Right lobe of liver (tissue), 6 donors: ENCODE measurements at regions not wholly inside any gene's neighbourhood (a gene's known extent, or its start where the extent isn't known, plus 50 kb on each side); places are given as distances from the start of the nearest gene placed in this dataset.

Experiments
- ATAC-seq, 4 donors: fragments of 200-7000 bp; cut with Tn5 transposase; one replicate each; pipeline ENCODE4 v1.9.1; 2020; ENCODE audit warnings: mild to moderate bottlenecking in 4 of 4, moderate library complexity in 4 of 4
- DNase-seq, 3 donors: peaks; one replicate each; pipeline ENCODE4 v3.0.0-alpha.2; 2020
- H3K27ac ChIP-seq, 3 donors: fragments of 200-600 bp; one replicate each; pipeline ENCODE4 v1.8.0; 2022
- H3K27me3 ChIP-seq, 2 donors: fragments of 200-600 bp; one replicate each; pipeline ENCODE4 v1.8.0; 2022
- H3K36me3 ChIP-seq, 4 donors: fragments of 200-600 bp; sonication (generic) in 1 of 4; one replicate each; pipeline versions ENCODE4 v1.5.1 to v1.8.0; 2017 to 2022; ENCODE audit warnings: control low read depth in 1 of 4
- H3K4me1 ChIP-seq, 4 donors: fragments of 200-600 bp; sonication (generic) in 1 of 4; one replicate each; pipeline versions ENCODE4 v1.5.1 to v1.8.0; 2017 to 2022; ENCODE audit warnings: control low read depth in 1 of 4
- H3K4me3 ChIP-seq, 3 donors: fragments of 200-600 bp; one replicate each; pipeline ENCODE4 v1.8.0; 2022
- H3K9me3 ChIP-seq, 4 donors: fragments of 200-600 bp; sonication (generic) in 1 of 4; one replicate each; pipeline versions ENCODE4 v1.5.1 to v1.8.0; 2017 to 2022; ENCODE audit warnings: control low read depth in 1 of 4
- POLR2A ChIP-seq: fragments of 450-650 bp; IDR thresholded peaks from one replicate; pipeline ENCODE4 v1.6.1; 2017; ENCODE audit warnings: antibody characterized with exemption, mild to moderate bottlenecking
- WGBS: methylation state at CpG from one replicate; pipeline ENCODE4 v1.1.6; 2018; ENCODE audit warnings: low coverage, low lambda C conversion rate; ENCODE audit not compliant: insufficient coverage; ENCODE audit errors: missing lambda C conversion rate; 5-methylcytosine and 5-hydroxymethylcytosine counted together
- intact Hi-C, 2 donors: fragments of 100-400 bp; cut with DNase I; formaldehyde crosslinking; loops; one replicate each; pipeline versions ENCODE4 v1.11.2 to v1.14.1; 2022
- TF ChIP-seq, protein P1 (sequence below), 4 donors: fragments of 200-600 bp in 3 of 4; fragments of 450-650 bp in 1 of 4; IDR thresholded peaks; one replicate each; pipeline versions ENCODE4 v1.5.1 to v1.8.0; 2016 to 2022; ENCODE audit warnings: antibody characterized with exemption in 4 of 4, mild to moderate bottlenecking in 2 of 4
- donor health status: DM: no; HTN: yes; CAD: no.
- donor health status: DM: no; HTN: no; CAD: no.
- donor health status: DM: no; HTN: no; CAD: no.
- donor health status: DM: no; HTN: yes; CAD: no.
- donor health status: DM: no; HTN: yes; CAD: no.

DNA sequence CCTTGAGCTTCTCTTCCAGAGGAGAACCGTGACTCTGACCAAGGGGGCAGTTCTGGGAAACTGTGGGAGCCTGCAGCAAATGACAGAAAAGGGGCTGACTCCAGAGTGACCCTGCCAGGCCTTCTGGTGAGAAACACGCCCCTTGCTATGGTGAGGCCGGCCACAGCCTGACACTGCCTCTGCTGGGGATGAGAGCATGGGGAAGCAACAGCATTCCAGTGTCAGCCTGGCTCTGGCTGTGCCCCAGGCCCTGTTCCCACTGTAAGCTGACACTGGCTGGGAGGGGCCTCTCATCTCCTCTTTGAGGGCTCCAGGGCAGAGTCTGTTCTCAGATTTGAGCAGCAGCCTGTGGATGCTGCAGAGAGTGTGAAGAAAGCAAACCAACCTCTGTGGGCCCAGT, 180.0 kb upstream of the IL12B start:
- H3K4me1 ChIP-seq = peaks cover 0 to 5% (median 0%) of the 10 kb centered on the region in 4 donors
- H3K27me3 ChIP-seq = no peaks in the 10 kb centered on the region
- H3K4me3 ChIP-seq = no peak overlapping the region
- peak overlapping the region in 1 of 3 donors; percentile 11 for H3K27ac ChIP-seq
- no CpG with 5 or more reads among the region's 3 CpGs for WGBS
- DNase-seq = peak in 2 of 3 donors; percentile 51 to 53
- no peaks in the 10 kb centered on the region for H3K9me3 ChIP-seq
- peak; percentile 35 to 74 (median 68) for ATAC-seq
- TF ChIP-seq POLR2A = no peak
- TF ChIP-seq, protein P1, sequence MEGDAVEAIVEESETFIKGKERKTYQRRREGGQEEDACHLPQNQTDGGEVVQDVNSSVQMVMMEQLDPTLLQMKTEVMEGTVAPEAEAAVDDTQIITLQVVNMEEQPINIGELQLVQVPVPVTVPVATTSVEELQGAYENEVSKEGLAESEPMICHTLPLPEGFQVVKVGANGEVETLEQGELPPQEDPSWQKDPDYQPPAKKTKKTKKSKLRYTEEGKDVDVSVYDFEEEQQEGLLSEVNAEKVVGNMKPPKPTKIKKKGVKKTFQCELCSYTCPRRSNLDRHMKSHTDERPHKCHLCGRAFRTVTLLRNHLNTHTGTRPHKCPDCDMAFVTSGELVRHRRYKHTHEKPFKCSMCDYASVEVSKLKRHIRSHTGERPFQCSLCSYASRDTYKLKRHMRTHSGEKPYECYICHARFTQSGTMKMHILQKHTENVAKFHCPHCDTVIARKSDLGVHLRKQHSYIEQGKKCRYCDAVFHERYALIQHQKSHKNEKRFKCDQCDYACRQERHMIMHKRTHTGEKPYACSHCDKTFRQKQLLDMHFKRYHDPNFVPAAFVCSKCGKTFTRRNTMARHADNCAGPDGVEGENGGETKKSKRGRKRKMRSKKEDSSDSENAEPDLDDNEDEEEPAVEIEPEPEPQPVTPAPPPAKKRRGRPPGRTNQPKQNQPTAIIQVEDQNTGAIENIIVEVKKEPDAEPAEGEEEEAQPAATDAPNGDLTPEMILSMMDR (IDR thresholded peaks at IDR 0.05) = no peak
- intact Hi-C loops = loop anchor here in 1 of 2 donors (10.0 kb wide), 1 partner anchor 415 kb away; no protein-coding TSS in a partner anchor
- no peaks in the 10 kb centered on the region for H3K36me3 ChIP-seq

DNA sequence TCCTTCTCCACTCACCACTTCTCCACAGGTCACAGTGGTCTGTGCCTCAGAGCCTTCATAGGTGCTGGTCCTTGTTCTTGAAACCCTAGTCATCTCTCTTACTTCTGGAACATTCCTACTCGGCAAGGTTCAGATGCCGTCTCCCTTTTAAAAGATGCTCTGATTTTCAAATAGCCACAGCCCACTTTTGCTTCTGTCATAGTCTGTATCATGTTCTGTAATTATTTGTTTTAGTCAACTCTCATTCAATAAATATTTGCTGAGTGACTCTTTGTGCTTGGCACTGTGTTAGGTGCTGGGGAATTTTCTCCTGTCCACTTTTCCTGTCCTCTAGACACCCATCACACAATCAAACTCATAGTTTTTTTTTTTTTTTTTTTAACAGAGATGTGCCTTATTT, 181.3 kb upstream of the IL12B start:
- Histone ChIP-seq H3K4me1 (peaks cover 0 to 5% (median 0%) of the 10 kb centered on the region in 4 donors), H3K27me3 (no peaks in the 10 kb centered on the region), H3K9me3 (no peaks in the 10 kb centered on the region), H3K36me3 (no peaks in the 10 kb centered on the region), H3K4me3 (no peak overlapping the region), H3K27ac (no peak overlapping the region)
- WGBS = 48% methylated on average over 2 of the region's 2 CpGs
- TF ChIP-seq, protein P1 (IDR thresholded peaks at IDR 0.05) = no peak
- no peak for TF ChIP-seq POLR2A
- peak; percentile 77 to 89 (median 83) for ATAC-seq
- intact Hi-C loops = loop anchor here in 1 of 2 donors (10.0 kb wide), 1 partner anchor 413 kb away; no protein-coding TSS in a partner anchor
- no peak for DNase-seq

DNA sequence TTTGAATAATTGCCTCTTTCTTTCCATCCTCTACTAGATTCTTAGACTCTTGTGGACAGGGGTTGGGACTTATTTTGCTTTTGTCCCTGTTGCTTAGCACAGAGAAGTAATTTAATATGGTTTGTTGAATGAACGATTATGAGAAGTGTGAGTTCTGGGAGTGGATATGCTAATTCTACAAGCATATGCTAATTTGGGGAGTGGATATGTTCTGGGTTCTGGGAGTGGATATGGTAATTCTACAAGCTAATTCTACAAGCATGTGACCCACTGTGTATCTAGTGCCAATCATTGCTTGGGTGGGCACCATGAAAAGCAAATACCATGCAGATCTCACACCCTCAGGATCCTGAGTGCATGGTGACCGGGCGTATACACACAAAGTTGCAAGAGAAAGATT, 181.8 kb upstream of the IL12B start:
- intact Hi-C loops = loop anchor here in 1 of 2 donors (10.0 kb wide), 1 partner anchor 413 kb away; no protein-coding TSS in a partner anchor
- WGBS = 59% methylated on average over 2 of the region's 3 CpGs
- Histone ChIP-seq H3K4me1 (peaks cover 0 to 5% (median 0%) of the 10 kb centered on the region in 4 donors), H3K27me3 (no peaks in the 10 kb centered on the region), H3K9me3 (no peaks in the 10 kb centered on the region), H3K4me3 (no peak overlapping the region), H3K27ac (no peak overlapping the region), H3K36me3 (no peaks in the 10 kb centered on the region)
- TF ChIP-seq POLR2A = no peak
- TF ChIP-seq, protein P1 (IDR thresholded peaks at IDR 0.05) = no peak
- DNase-seq = no peak
- no peak for ATAC-seq

DNA sequence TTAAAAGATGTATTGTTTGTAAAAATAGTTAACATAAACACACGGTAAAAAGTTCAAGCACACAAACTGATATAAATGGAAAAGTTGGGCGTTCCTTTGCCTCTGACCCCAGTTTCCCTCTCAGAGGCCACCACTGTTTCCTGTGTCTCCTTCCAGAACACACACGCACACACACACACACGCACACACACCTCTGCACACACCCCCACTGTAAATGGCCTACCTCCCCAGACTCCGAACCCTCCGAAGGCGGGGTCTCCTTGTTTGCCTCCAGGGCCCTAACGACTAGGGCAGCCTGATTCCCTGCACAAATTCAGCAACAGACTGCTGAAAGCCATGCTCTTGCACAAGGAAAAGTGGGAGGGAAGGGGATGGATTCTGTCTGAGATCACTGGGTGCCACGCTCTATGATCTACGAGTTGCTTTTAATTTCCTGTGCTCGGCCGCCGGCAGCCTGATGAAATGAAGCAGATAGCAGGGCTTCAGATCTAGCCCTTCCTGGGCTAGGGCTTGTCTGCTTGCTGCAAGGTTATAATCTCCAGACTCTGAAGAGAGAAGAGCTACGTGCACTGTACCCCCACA, 184.0 kb upstream of the IL12B start:
- no peaks in the 10 kb centered on the region for H3K27me3 ChIP-seq
- intact Hi-C loops = loop anchor here in 1 of 2 donors (10.0 kb wide), 1 partner anchor 410 kb away; no protein-coding TSS in a partner anchor
- no peak overlapping the region for H3K27ac ChIP-seq
- TF ChIP-seq, protein P1 (IDR thresholded peaks at IDR 0.05) = no peak
- TF ChIP-seq POLR2A = no peak
- no peak for ATAC-seq
- H3K4me3 ChIP-seq = no peak overlapping the region
- H3K4me1 ChIP-seq = peaks cover 0 to 5% (median 0%) of the 10 kb centered on the region in 4 donors
- H3K36me3 ChIP-seq = no peaks in the 10 kb centered on the region
- WGBS = 57% methylated on average over 12 of the region's 14 CpGs
- no peaks in the 10 kb centered on the region for H3K9me3 ChIP-seq
- no peak for DNase-seq
